ENCODE measurements at regions not wholly inside any gene's neighbourhood (a gene's known extent, or its start where the extent isn't known, plus 50 kb on each side); places are given as distances from the start of the nearest gene placed in this dataset.

- H3K9me3 ChIP-seq, result no peaks in the 10 kb centered on the region
- no peak for DNase-seq
- TF ChIP-seq, protein P1, sequence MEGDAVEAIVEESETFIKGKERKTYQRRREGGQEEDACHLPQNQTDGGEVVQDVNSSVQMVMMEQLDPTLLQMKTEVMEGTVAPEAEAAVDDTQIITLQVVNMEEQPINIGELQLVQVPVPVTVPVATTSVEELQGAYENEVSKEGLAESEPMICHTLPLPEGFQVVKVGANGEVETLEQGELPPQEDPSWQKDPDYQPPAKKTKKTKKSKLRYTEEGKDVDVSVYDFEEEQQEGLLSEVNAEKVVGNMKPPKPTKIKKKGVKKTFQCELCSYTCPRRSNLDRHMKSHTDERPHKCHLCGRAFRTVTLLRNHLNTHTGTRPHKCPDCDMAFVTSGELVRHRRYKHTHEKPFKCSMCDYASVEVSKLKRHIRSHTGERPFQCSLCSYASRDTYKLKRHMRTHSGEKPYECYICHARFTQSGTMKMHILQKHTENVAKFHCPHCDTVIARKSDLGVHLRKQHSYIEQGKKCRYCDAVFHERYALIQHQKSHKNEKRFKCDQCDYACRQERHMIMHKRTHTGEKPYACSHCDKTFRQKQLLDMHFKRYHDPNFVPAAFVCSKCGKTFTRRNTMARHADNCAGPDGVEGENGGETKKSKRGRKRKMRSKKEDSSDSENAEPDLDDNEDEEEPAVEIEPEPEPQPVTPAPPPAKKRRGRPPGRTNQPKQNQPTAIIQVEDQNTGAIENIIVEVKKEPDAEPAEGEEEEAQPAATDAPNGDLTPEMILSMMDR (IDR thresholded peaks at IDR 0.05), result no peak
- TF ChIP-seq POLR2A (IDR thresholded peaks at IDR 0.05), result no peak
- no peak overlapping the region for H3K4me3 ChIP-seq (replicated peaks in 1 of 3)
- WGBS, 2 donors, result 90% methylated on average over 4 of the region's 4 CpGs
- no peak overlapping the region for H3K27ac ChIP-seq
- H3K36me3 ChIP-seq, result no peaks in the 10 kb centered on the region
- H3K4me1 ChIP-seq, result no peaks in the 10 kb centered on the region
- no peaks in the 10 kb centered on the region for H3K27me3 ChIP-seq
- intact Hi-C loops (cut with DNase I), result no loop called here
These were observed 50.1 kb downstream of the GCNT4 start for GRCh38 chr5:75002271-75002670.

DNA sequence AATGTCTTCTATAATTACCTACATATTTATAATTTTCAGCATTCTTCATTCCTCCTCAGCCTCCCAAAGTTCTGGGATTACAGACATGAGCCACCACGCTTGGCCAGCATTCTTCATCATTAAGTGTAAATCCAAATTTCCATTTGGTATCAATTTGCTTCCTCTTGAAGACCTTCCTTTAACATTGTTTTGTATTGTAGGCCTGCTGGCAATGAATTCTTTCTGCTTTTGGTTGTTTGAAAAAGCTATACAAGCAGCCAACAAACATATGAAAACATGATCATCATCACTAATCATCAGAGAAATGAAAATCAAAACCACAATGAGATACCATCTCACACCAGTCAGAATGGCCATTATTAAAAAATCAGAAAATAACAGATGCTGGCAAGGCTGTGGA, 56.4 kb downstream of the GCNT4 start:
- no peaks in the 10 kb centered on the region for H3K36me3 ChIP-seq
- H3K27me3 ChIP-seq, result no peaks in the 10 kb centered on the region
- no peak for DNase-seq
- 79 to 86% methylated on average over 1 of the region's 1 CpG for WGBS, 2 donors
- H3K27ac ChIP-seq, result no peak overlapping the region
- TF ChIP-seq, protein P1 (IDR thresholded peaks at IDR 0.05), result no peak
- TF ChIP-seq POLR2A (IDR thresholded peaks at IDR 0.05), result no peak
- no peaks in the 10 kb centered on the region for H3K9me3 ChIP-seq
- no peak overlapping the region for H3K4me3 ChIP-seq (replicated peaks in 1 of 3)
- H3K4me1 ChIP-seq, result no peaks in the 10 kb centered on the region
- intact Hi-C loops (cut with DNase I), result no loop called here

GRCh38 chr5:74994826-74995225, 57.5 kb downstream of the GCNT4 start:
- intact Hi-C loops (cut with DNase I), result no loop called here
- TF ChIP-seq POLR2A (IDR thresholded peaks at IDR 0.05), result no peak
- TF ChIP-seq, protein P1 (IDR thresholded peaks at IDR 0.05), result no peak
- Histone ChIP-seq H3K27ac (no peak overlapping the region), H3K36me3 (no peaks in the 10 kb centered on the region), H3K27me3 (no peaks in the 10 kb centered on the region), H3K9me3 (no peaks in the 10 kb centered on the region), H3K4me3 (replicated peaks in 1 of 3) (no peak overlapping the region), H3K4me1 (no peaks in the 10 kb centered on the region)
- WGBS, 2 donors, result 71 to 77% methylated on average over 2 of the region's 2 CpGs
- no peak for DNase-seq

DNA sequence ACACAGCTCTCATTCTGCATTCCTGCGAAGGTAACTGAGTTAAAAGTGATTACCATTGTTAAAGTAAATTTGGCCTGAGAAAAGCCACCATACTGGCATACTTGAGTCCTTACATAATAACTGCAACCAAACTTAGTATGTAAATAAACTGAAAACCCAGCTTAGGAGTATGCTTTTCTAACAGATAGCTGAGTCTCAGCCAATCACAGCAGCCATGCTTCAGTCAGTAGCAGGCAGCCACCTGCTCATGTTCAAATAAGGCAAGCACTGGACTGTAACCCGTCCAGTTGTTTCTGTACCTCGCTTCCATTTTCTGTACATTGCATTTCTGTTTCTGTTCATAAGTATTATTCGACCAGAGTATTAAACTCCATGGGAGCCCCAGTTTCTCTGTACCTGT, 58.6 kb downstream of the GCNT4 start:
- H3K36me3 ChIP-seq, result no peaks in the 10 kb centered on the region
- no peak for DNase-seq
- no peaks in the 10 kb centered on the region for H3K27me3 ChIP-seq
- 68 to 74% methylated on average over 4 of the region's 4 CpGs for WGBS, 2 donors
- no peaks in the 10 kb centered on the region for H3K4me1 ChIP-seq
- no peak overlapping the region for H3K27ac ChIP-seq
- intact Hi-C loops (cut with DNase I), result no loop called here
- H3K9me3 ChIP-seq, result no peaks in the 10 kb centered on the region
- TF ChIP-seq POLR2A (IDR thresholded peaks at IDR 0.05), result no peak
- TF ChIP-seq, protein P1 (IDR thresholded peaks at IDR 0.05), result no peak
- no peak overlapping the region for H3K4me3 ChIP-seq (replicated peaks in 1 of 3)

DNA sequence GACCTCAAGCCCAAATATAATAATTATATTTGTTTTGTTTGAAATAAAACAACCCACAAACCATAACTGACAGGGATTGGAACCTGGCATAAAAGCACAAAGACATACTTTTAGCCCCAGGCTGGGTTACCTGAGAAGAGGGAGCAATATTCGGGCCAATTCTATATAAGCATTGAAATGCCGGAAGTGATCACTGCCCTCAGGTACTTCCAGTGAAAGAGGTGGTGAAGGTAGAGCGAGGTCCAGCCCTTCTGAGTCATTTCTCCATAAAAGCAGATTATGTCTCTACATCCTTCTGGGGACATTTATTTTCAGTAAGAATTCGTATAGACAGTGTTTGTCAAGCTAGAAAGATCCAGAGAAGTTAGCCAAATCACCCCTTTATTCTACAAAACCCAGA, 59.6 kb downstream of the GCNT4 start:
- Histone ChIP-seq H3K9me3 (no peaks in the 10 kb centered on the region), H3K4me1 (no peaks in the 10 kb centered on the region), H3K36me3 (no peaks in the 10 kb centered on the region), H3K4me3 (replicated peaks in 1 of 3) (no peak overlapping the region), H3K27ac (no peak overlapping the region), H3K27me3 (no peaks in the 10 kb centered on the region)
- DNase-seq, result no peak
- 88 to 95% methylated on average over 4 of the region's 4 CpGs for WGBS, 2 donors
- TF ChIP-seq, protein P1 (IDR thresholded peaks at IDR 0.05), result no peak
- no peak for TF ChIP-seq POLR2A (IDR thresholded peaks at IDR 0.05)
- intact Hi-C loops (cut with DNase I), result no loop called here

All from thyroid gland (tissue), 4 donors.